Mesodermal cell (in vitro differentiated cells): ENCODE measurements at regions not wholly inside any gene's neighbourhood (a gene's known extent, or its start where the extent isn't known, plus 50 kb on each side); places are given as distances from the start of the nearest gene placed in this dataset.

Experiments
- H3K27ac ChIP-seq: 2 replicates; pipeline ENCODE4 v1.7.0; 2013; ENCODE audit warnings: mild to moderate bottlenecking, low read depth, low read length, moderate library complexity; ENCODE audit not compliant: severe bottlenecking
- H3K36me3 ChIP-seq: 2 replicates; pipeline ENCODE4 v1.7.1; 2013; ENCODE audit warnings: mild to moderate bottlenecking, low read length, moderate library complexity; ENCODE audit not compliant: control insufficient read depth, insufficient read depth
- H3K4me1 ChIP-seq: one replicate; pipeline ENCODE4 v1.7.1; 2013; ENCODE audit warnings: mild to moderate bottlenecking, low read length; ENCODE audit not compliant: insufficient read depth, control insufficient read depth, poor library complexity, severe bottlenecking
- H3K4me3 ChIP-seq: 2 replicates; pipeline ENCODE4 v1.7.0; 2013; ENCODE audit warnings: low read length, control low read depth, mild to moderate bottlenecking; ENCODE audit not compliant: insufficient read depth, poor library complexity, severe bottlenecking; ENCODE audit errors: extremely low read depth
- H3K9me3 ChIP-seq: 2 replicates; pipeline ENCODE4 v1.7.1; 2013; ENCODE audit warnings: mild to moderate bottlenecking, low read length, moderate library complexity; ENCODE audit not compliant: control insufficient read depth
- WGBS, 2 experiments: methylation state at CpG; one replicate each; pipeline ENCODE4 v1.1.5; 2013; ENCODE audit warnings: missing lambda C conversion rate in 2 of 2; ENCODE audit not compliant: insufficient coverage in 2 of 2; 5-methylcytosine and 5-hydroxymethylcytosine counted together

DNA sequence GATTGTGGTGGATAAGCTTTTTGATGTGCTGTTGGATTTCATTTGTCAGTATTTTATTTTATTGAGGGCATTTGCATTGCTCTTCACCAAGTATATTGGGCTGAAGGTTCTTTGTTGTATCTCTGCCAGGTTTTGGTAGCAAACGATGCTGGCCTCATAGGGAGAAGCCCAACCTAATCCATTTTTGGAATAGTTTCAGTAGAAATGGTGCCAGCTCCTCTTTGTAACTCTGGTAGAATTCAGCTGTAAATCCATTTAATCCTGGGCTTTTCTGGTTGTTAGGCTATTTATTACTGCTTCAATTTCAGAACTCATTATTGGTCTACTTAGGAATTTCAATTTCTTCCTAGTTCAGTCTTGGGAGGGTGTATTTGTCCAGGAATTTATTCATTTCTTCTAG is 309.8 kb upstream of the SETBP1 start:
- no peak overlapping the region for H3K27ac ChIP-seq
- H3K9me3 ChIP-seq: no peaks in the 10 kb centered on the region
- H3K4me1 ChIP-seq: peaks cover 3% of the 10 kb centered on the region
- WGBS, 2 experiments: 80% methylated on average over 1 of the region's 1 CpG; no CpG with 5 or more reads in 1 of the 2 experiments
- H3K36me3 ChIP-seq: no peaks in the 10 kb centered on the region
- no peak overlapping the region for H3K4me3 ChIP-seq

DNA sequence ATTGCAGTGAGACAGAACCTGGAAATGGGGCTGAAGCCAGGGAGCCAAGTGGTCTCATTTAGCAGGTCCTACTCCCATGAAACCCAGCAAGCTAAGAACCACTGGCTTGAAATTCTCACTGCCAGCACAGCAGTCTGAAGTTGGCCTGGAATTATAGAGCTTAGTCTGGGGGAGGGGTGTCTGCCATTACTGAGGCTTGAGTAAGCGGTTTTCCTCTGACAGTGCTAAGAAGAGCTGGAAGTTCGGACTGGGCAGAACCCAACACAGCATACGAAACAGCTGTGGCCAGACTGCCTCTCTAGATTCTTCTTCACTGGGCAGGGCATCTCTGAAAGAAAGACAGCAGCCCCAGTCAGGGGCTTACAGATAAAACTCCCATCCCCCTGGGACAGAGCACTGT is 305.7 kb upstream of the SETBP1 start:
- peaks cover 3% of the 10 kb centered on the region for H3K4me1 ChIP-seq
- H3K36me3 ChIP-seq: no peaks in the 10 kb centered on the region
- H3K27ac ChIP-seq: no peak overlapping the region
- no peaks in the 10 kb centered on the region for H3K9me3 ChIP-seq
- WGBS, 2 experiments: 86 to 100% methylated on average over 1 to 2 of the region's 3 CpGs
- no peak overlapping the region for H3K4me3 ChIP-seq

DNA sequence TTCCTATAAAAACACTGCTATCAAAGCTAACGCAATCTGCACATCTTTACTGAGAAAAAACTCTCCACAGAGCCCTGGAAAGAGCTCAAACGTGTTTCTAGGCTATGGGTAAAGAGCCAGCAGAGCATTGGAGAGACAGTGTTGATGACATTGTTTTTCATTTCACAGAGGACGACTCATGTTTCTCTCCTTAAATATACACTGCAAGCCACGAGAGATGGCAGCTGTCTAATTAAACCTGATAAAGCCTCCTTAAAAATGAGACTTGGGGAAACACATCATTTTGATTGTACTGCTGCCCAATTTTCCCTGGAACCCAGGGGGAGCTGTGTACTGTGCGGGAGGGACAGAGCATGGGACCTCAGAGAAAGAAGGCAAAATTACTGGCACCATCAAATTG is 294.3 kb upstream of the SETBP1 start:
- Histone ChIP-seq H3K9me3 (no peaks in the 10 kb centered on the region), H3K27ac (no peak overlapping the region), H3K4me1 (no peaks in the 10 kb centered on the region), H3K4me3 (no peak overlapping the region), H3K36me3 (no peaks in the 10 kb centered on the region)
- 70 to 92% methylated on average over 2 of the region's 5 CpGs for WGBS, 2 experiments

DNA sequence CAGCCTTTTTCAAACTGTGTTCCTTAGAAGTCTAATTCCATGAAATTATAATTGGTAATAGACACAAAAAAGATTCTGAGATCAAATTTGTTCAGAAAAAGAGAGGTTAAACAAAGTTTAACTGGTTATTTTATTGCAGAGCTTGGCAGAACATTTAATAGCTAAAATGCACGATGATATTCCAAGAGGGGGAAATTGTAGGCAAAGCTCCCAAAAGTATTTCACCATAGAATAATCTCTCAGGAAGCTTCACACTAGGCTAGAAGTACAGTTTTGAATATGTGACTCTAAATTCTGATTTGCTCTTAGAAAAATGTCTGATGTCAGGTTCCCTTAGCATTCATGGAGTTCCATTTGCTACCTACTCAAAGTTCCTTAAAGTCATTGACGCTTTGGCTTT is 292.4 kb upstream of the SETBP1 start:
- WGBS, 2 experiments: no CpG with 5 or more reads among the region's 2 CpGs
- H3K9me3 ChIP-seq: no peaks in the 10 kb centered on the region
- no peaks in the 10 kb centered on the region for H3K4me1 ChIP-seq
- no peak overlapping the region for H3K4me3 ChIP-seq
- no peak overlapping the region for H3K27ac ChIP-seq
- no peaks in the 10 kb centered on the region for H3K36me3 ChIP-seq

DNA sequence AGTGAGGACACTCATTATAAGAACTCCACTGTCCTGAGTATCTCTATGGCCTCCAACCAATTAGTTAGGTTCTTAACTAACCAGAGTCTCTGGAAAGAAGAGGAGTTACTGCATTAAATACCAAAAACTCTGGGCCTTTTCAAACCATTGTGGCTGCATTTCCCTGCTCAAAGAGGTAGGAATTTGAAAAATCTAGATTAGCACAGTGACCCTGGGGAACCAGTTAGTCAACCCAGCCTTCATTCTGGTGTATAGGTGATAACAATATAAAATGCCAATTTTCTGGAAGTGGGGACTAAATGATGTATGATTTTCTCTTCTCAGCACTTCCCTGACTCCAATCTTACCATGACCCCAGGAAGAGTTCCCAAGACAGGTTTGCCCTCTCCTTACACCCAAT is 287.8 kb upstream of the SETBP1 start:
- Histone ChIP-seq H3K4me1 (no peaks in the 10 kb centered on the region), H3K27ac (no peak overlapping the region), H3K4me3 (no peak overlapping the region), H3K36me3 (no peaks in the 10 kb centered on the region), H3K9me3 (no peaks in the 10 kb centered on the region)

DNA sequence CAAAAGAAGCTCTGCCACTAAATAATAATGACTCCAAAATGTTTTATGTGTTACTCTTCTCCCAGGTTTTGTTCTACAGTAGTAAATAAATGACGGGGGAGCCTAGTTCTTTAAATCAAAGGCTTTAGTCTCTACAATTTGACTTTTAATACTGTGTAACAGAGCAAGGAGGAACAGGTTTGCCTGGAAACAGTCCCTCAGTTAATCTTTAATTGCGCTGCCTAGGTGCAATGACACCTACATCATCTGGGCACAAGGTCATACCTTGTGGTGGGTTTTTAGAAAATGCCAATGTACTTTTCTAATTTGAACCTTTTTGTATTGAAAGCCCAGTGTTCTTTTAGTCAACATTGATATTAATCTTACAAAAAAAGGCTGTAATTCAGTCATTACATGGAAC is 287.3 kb upstream of the SETBP1 start:
- WGBS, 2 experiments: 100% methylated on average over 1 of the region's 2 CpGs
- Histone ChIP-seq H3K4me3 (no peak overlapping the region), H3K9me3 (no peaks in the 10 kb centered on the region), H3K36me3 (no peaks in the 10 kb centered on the region), H3K27ac (no peak overlapping the region), H3K4me1 (no peaks in the 10 kb centered on the region)

DNA sequence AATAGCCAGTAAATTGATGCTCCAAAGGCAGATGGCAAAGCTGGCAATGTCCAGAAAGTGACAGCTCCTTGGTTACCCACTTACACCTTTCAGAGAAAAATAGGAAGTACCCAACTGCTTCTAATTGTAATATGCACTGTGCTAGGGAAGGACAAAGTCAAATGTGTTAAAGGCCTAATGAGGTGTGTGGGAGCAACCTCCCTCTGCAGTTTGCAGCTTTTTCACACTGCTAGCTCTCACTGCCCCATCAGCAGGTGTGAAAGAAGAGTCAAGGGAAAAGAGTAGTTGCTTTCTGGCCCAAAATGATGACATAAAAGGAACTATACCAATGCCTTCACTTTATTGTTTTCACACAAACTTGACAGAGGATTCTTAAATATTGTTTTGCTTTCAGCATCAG is 284.1 kb upstream of the SETBP1 start:
- Histone ChIP-seq H3K36me3 (no peaks in the 10 kb centered on the region), H3K9me3 (no peaks in the 10 kb centered on the region), H3K4me3 (no peak overlapping the region), H3K4me1 (no peaks in the 10 kb centered on the region), H3K27ac (no peak overlapping the region)

DNA sequence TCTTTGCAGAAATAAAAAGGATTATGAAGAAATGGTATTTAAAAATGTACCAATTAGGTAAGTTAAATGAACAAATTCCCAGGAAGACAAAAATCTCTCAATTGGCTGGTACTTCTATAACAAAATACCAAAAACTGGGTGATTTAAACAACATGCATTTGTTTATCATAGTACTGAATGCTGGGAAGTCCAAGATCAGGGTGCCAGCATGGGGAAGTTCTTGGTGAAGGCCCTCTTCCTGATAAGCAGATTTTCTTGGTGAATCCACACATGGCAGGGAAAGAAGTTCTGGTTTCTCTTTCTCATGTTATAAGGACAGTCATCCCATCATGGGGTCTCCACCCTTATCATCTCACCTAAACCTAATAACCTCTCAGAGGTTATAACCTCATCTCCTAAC is 271.6 kb upstream of the SETBP1 start:
- Histone ChIP-seq H3K4me1 (no peaks in the 10 kb centered on the region), H3K27ac (no peak overlapping the region), H3K36me3 (no peaks in the 10 kb centered on the region)

DNA sequence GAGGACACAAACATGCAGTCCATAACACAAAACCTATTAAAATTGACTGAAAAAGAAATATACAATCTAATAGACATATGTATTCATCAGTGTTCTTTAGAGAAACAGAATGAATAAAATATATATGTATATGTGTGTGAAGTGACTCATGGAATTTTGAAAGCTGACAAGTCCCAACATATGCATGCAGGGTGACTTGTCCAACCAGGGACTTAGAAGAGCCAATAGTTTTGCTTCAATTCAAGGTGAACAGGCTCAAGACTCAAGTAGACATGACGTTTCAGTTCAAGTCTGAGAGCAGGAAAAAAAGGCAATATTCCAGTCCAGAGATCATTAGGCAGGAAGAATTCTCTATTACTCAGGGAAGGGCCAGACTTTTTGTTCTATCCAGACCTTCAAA is 271.2 kb upstream of the SETBP1 start:
- Histone ChIP-seq H3K4me1 (no peaks in the 10 kb centered on the region), H3K9me3 (no peaks in the 10 kb centered on the region), H3K36me3 (no peaks in the 10 kb centered on the region), H3K27ac (no peak overlapping the region), H3K4me3 (no peak overlapping the region)
- 83 to 100% methylated on average over 1 of the region's 1 CpG for WGBS, 2 experiments

More for the DNA sequence above, 271.6 kb upstream of the SETBP1 start:
- Histone ChIP-seq H3K9me3 (no peaks in the 10 kb centered on the region), H3K4me3 (no peak overlapping the region)

DNA sequence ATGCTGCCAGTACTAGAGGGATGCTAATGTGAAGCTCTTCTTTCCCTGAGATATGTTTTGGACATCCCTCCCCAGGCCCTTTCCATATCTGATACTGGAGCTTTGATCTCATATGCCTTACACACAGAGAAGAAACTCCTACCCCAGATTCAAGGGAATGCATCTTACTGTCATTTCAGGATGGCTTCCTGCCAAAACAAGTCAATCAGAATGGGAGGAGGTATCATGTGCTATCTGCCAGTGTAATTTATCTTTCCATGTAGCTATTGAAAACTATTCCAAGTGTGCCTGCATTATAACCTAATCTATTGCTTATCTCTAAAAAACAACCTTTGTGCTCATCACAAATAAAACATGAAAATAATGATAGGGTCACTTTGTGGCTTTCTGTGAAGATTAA is 269.9 kb upstream of the SETBP1 start:
- Histone ChIP-seq H3K36me3 (no peaks in the 10 kb centered on the region), H3K27ac (no peak overlapping the region), H3K9me3 (no peaks in the 10 kb centered on the region), H3K4me3 (no peak overlapping the region), H3K4me1 (no peaks in the 10 kb centered on the region)

DNA sequence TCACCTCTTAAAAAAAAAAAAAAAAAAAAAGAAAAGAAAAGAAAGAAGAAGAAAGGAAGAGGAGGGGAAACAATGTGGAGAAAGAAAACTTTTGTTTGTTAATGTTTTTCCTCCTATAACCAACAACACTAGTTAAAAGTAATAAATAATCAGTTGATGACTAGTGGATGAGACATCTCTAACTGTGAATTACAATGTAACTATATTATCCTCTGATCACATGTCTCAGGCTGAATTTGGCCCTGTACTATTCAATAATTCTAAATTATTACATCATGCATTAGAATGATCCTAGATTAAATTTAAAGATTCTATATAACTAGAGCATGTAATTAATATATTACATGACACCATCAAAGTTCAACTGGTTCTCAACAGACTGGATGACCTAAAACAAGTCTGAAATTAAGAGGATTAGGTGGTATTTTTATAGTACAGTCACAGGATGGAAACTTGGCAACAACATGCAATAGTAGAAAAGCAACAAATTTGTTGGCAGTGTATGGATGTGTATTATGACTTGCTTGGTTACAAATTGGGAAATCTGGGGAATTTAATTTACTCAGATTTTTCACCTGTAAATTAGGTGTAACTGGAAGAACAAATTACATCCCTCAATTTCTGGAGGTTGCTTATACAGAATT is 269.3 kb upstream of the SETBP1 start:
- no peaks in the 10 kb centered on the region for H3K4me1 ChIP-seq
- no peak overlapping the region for H3K4me3 ChIP-seq
- H3K9me3 ChIP-seq: no peaks in the 10 kb centered on the region
- H3K27ac ChIP-seq: no peak overlapping the region
- H3K36me3 ChIP-seq: no peaks in the 10 kb centered on the region

DNA sequence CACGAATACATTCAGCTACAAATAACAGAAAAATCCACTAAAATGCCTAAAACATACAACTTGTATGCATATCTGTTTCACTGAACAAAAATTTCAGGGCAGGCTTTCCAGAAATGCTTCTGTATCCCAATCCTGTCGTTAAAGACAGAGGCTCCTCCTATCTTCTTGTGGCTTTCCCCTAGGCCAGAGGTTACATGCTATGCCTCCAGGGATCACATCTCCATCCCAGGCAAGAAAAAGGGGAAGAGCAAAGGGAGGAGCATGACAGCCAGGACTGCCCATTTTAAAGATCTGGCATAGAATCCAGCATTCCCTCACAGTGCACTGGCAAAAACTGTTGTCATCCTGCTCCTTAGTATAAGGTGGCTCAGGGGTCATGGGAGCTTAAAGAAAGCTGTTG is 268.7 kb upstream of the SETBP1 start:
- Histone ChIP-seq H3K36me3 (no peaks in the 10 kb centered on the region), H3K9me3 (no peaks in the 10 kb centered on the region), H3K4me3 (no peak overlapping the region), H3K27ac (no peak overlapping the region), H3K4me1 (no peaks in the 10 kb centered on the region)
- WGBS, 2 experiments: 58 to 67% methylated on average over 1 of the region's 2 CpGs
